Myocyte (in vitro differentiated cells): ENCODE measurements at regions not wholly inside any gene's neighbourhood (a gene's known extent, or its start where the extent isn't known, plus 50 kb on each side); places are given as distances from the start of the nearest gene placed in this dataset. TPM values are rescaled to one million over a fixed set of nuclear protein-coding genes. Genes with fewer than 3 reads are reported as not detected.
"Not testable (repeated sequence)": the region's sequence is repeated elsewhere in the genome, so short reads cannot be mapped to it uniquely, and the experiment has no call there.

Experiments used
- DNase-seq: peaks from one replicate; pipeline ENCODE4 v3.0.0-alpha.2; 2012; ENCODE audit warnings: low read depth
- microRNA counts: library from miRNA; unstranded; fragments of <30 nt; microRNA quantifications from one replicate; lab custom pipeline; 2016
- microRNA-seq: library from miRNA; unstranded; fragments of <30 nt; microRNA quantifications from one replicate; pipeline ENCODE4, GENCODE V29; 2016

DNA sequence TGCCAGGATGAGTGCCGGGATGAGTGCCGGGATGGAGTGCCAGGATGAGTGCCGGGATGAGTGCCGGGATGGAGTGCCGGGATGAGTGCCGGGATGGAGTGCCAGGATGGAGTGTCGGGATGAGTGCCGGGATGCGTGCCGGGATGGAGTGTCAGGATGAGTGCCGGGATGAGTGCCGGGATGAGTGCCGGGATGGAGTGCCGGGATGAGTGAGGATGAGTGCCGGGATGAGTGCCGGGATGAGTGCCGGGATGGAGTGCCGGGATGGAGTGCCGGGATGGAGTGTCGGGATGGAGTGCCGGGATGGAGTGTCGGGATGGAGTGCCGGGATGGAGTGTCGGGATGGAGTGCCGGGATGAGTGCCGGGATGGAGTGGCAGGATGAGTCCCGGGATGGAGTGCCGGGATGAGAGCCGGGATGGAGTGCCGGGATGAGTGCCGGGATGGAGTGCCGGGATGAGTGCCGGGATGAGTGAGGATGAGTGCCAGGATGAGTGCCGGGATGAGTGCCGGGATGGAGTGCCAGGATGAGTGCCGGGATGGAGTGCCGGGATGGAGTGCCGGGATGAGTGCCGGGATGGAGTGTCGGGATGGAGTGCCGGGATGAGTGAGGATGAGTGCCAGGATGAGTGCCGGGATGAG lies 52.1 kb upstream of the HELT start:
- DNase-seq, result not testable (repeated sequence)

DNA sequence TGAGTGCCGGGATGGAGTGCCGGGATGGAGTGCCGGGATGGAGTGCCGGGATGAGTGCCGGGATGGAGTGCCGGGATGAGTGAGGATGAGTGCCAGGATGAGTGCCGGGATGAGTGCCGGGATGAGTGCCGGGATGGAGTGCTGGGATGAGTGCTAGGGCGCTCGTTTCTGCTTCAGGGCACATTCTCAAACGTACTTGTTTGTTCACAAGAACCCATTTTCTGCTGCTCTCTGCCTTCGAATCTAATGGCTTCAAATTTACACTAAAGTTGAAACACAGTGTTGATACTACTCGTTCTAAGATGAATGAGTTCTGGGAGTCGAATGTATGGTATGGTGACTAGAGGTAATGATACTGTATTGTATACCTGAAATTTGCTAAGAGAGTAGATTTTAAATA lies 50.6 kb upstream of the HELT start:
- DNase-seq, result not testable (repeated sequence)

DNA sequence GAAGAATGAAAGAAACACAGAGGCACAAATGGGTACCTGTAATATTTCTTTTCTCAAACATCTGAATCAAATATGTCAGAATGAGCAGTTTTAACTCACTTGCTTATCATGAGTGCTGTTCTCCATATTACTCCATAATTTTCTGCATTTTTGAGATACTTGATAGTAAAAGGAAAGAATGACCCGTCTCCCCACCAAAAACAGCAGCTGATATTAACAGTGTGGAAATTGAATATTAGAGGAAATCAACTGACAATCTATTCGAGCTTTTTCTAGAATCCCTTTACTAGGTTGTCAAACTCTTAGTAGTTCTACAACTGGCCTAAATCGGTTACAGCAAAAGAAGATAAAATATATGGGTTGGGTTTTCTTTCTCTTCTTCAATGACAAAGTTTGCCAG lies 49.9 kb upstream of the HELT start:
- DNase-seq, result no peak

MicroRNAs in the stretch of these regions (microRNA counts, 767-probe panel; counts per million panel counts)
- microRNA hsa-miR-4455 (lab: Ali Mortazavi, UCI), result not detected

Small RNA genes in the stretch of these regions (microRNA-seq; reads per million reads assigned to microRNA genes)
- gene MIR4455, result not detected
